B cell (primary cell): ENCODE measurements at regions not wholly inside any gene's neighbourhood (a gene's known extent, or its start where the extent isn't known, plus 50 kb on each side); places are given as distances from the start of the nearest gene placed in this dataset.

Source experiments
- EZH2 ChIP-seq: IDR thresholded peaks from 2 replicates; pipeline ENCODE4 v1.6.1; 2012; ENCODE audit warnings: borderline replicate concordance, low read depth, mild to moderate bottlenecking, moderate library complexity, low read length; ENCODE audit not compliant: insufficient read depth, poor library complexity, severe bottlenecking
- TF ChIP-seq, protein P1 (sequence below): fragments of 200-600 bp; IDR thresholded peaks from one replicate; pipeline ENCODE4 v1.8.0; 2022; ENCODE audit warnings: antibody characterized with exemption, mild to moderate bottlenecking

DNA sequence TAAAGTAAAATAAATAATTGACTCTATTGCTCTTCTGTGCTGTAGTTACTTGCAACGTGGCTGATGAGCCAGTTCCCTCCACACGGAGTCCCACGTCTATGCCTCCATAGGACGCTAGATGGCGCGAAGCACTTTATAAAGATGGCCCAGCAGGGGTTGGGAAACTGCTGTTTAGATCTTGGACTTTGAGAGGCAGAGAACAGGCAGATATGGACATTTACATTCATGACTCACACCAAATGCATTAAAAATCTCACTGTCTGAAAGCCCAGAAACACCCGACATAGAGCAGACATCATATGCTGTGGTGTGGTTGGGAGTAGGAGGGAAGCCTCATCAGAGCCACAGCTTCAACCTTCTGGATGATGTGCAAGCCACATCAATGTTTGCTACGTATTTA lies 643.1 kb upstream of the ARGLU1 start:
- TF ChIP-seq EZH2: no peak
- TF ChIP-seq, protein P1, sequence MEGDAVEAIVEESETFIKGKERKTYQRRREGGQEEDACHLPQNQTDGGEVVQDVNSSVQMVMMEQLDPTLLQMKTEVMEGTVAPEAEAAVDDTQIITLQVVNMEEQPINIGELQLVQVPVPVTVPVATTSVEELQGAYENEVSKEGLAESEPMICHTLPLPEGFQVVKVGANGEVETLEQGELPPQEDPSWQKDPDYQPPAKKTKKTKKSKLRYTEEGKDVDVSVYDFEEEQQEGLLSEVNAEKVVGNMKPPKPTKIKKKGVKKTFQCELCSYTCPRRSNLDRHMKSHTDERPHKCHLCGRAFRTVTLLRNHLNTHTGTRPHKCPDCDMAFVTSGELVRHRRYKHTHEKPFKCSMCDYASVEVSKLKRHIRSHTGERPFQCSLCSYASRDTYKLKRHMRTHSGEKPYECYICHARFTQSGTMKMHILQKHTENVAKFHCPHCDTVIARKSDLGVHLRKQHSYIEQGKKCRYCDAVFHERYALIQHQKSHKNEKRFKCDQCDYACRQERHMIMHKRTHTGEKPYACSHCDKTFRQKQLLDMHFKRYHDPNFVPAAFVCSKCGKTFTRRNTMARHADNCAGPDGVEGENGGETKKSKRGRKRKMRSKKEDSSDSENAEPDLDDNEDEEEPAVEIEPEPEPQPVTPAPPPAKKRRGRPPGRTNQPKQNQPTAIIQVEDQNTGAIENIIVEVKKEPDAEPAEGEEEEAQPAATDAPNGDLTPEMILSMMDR: peak; percentile 79
